Loucy (cell line): ENCODE measurements at regions not wholly inside any gene's neighbourhood (a gene's known extent, or its start where the extent isn't known, plus 50 kb on each side); places are given as distances from the start of the nearest gene placed in this dataset.
"Not testable (repeated sequence)": the region's sequence is repeated elsewhere in the genome, so short reads cannot be mapped to it uniquely, and the experiment has no call there.

ENCODE experiments used
- H2AFZ ChIP-seq: fragments of 200-600 bp; sonication (generic); 2 replicates; pipeline ENCODE4 v1.6.0; 2016; ENCODE audit warnings: antibody characterized with exemption, mild to moderate bottlenecking, low read length, moderate library complexity
- H3F3A ChIP-seq: fragments of 200-600 bp; 2 replicates; pipeline ENCODE4 v1.6.0; 2016; ENCODE audit warnings: antibody characterized with exemption, low read depth, mild to moderate bottlenecking
- H3K27me3 ChIP-seq: fragments of 200-600 bp; sonication (generic); 2 replicates; pipeline ENCODE4 v1.6.1; 2014; ENCODE audit warnings: low read length, mild to moderate bottlenecking; ENCODE audit not compliant: insufficient read depth, poor library complexity, severe bottlenecking
- H3K36me3 ChIP-seq: fragments of 200-600 bp; sonication (generic); 2 replicates; pipeline ENCODE4 v1.6.1; 2016; ENCODE audit warnings: low read length; ENCODE audit not compliant: insufficient read depth
- H3K4me1 ChIP-seq: fragments of 200-600 bp; sonication (generic); 2 replicates; pipeline ENCODE4 v1.5.1; 2014; ENCODE audit warnings: low read length, mild to moderate bottlenecking; ENCODE audit not compliant: insufficient read depth, poor library complexity, severe bottlenecking
- H3K4me2 ChIP-seq: fragments of 200-600 bp; sonication (generic); 2 replicates; pipeline ENCODE4 v1.6.0; 2014; ENCODE audit warnings: antibody characterized with exemption, low read length, low read depth, mild to moderate bottlenecking; ENCODE audit not compliant: poor library complexity, severe bottlenecking
- H3K4me3 ChIP-seq: fragments of 200-600 bp; sonication (generic); 2 replicates; pipeline ENCODE4 v1.5.1; 2014; ENCODE audit warnings: low read length, mild to moderate bottlenecking, mixed read lengths; ENCODE audit not compliant: poor library complexity, severe bottlenecking
- H3K79me2 ChIP-seq: fragments of 200-600 bp; sonication (generic); 2 replicates; pipeline ENCODE4 v1.6.1; 2014; ENCODE audit warnings: low read length; ENCODE audit not compliant: insufficient read depth
- H3K9ac ChIP-seq: fragments of 200-600 bp; sonication (generic); 2 replicates; pipeline ENCODE4 v1.6.0; 2014; ENCODE audit warnings: mild to moderate bottlenecking, low read depth, low read length, moderate library complexity; ENCODE audit not compliant: poor library complexity, severe bottlenecking
- H3K9me2 ChIP-seq: fragments of 200-600 bp; sonication (generic); replicated peaks from 2 replicates; pipeline ENCODE4 v1.6.1; 2016; ENCODE audit warnings: low read depth, low read length, mixed read lengths
- H3K9me3 ChIP-seq: fragments of 200-600 bp; sonication (generic); 2 replicates; pipeline ENCODE4 v1.6.1; 2014; ENCODE audit warnings: mild to moderate bottlenecking, antibody characterized with exemption, low read length, low read depth; ENCODE audit not compliant: insufficient read depth
- H4K20me1 ChIP-seq: fragments of 200-600 bp; sonication (generic); 2 replicates; pipeline ENCODE4 v1.6.0; 2014; ENCODE audit warnings: antibody characterized with exemption, low read length, mild to moderate bottlenecking; ENCODE audit not compliant: insufficient read depth, poor library complexity, severe bottlenecking
- CTCF ChIP-seq: fragments of 200-600 bp; sonication (generic); conservative IDR thresholded peaks from 2 replicates; pipeline ENCODE4 v1.5.1; 2014; ENCODE audit warnings: mild to moderate bottlenecking, antibody characterized with exemption, low read length
- EZH2phosphoT487 ChIP-seq: fragments of 200-600 bp; IDR thresholded peaks from 2 replicates; pipeline ENCODE4 v1.6.1; 2018; ENCODE audit warnings: antibody characterized with exemption, mild to moderate bottlenecking, moderate library complexity, borderline replicate concordance

GRCh38 chr7:39798077-39798476 lies 152.0 kb upstream of the CDK13 start:
- H3K79me2 ChIP-seq, H3K9ac ChIP-seq, H3K9me3 ChIP-seq, H3K36me3 ChIP-seq, H3K9me2 ChIP-seq, H3K4me3 ChIP-seq, H3F3A ChIP-seq, H4K20me1 ChIP-seq, H3K4me1 ChIP-seq, H2AFZ ChIP-seq, H3K4me2 ChIP-seq, H3K27me3 ChIP-seq: not testable (repeated sequence)

- no peak for TF ChIP-seq EZH2phosphoT487
- no peak for TF ChIP-seq CTCF
- no peak overlapping the region for H3K4me2 ChIP-seq
- H3K9me2 ChIP-seq: no peaks in the 10 kb centered on the region
- no peaks in the 10 kb centered on the region for H4K20me1 ChIP-seq
- no peaks in the 10 kb centered on the region for H3K27me3 ChIP-seq
- no peaks in the 10 kb centered on the region for H3K36me3 ChIP-seq
- no peaks in the 10 kb centered on the region for H3K9me3 ChIP-seq
- H3K79me2 ChIP-seq: no peaks in the 10 kb centered on the region
- no peak overlapping the region for H2AFZ ChIP-seq
- no peaks in the 10 kb centered on the region for H3K4me1 ChIP-seq
- H3K9ac ChIP-seq: no peak overlapping the region
- H3K4me3 ChIP-seq: no peak overlapping the region
- H3F3A ChIP-seq: no peaks in the 10 kb centered on the region
These were observed 141.1 kb upstream of the CDK13 start for GRCh38 chr7:39808796-39809481.

GRCh38 chr7:39810204-39810642 lies 139.8 kb upstream of the CDK13 start:
- Histone ChIP-seq H3K9me3 (no peaks in the 10 kb centered on the region), H3K27me3 (peaks cover 4% of the 10 kb centered on the region), H3K9ac (no peak overlapping the region), H3K4me1 (no peaks in the 10 kb centered on the region), H3K4me3 (no peak overlapping the region), H3F3A (no peaks in the 10 kb centered on the region), H4K20me1 (no peaks in the 10 kb centered on the region), H3K9me2 (no peaks in the 10 kb centered on the region), H3K4me2 (no peak overlapping the region), H3K36me3 (no peaks in the 10 kb centered on the region), H3K79me2 (no peaks in the 10 kb centered on the region), H2AFZ (no peak overlapping the region)
- no peak for TF ChIP-seq CTCF
- no peak for TF ChIP-seq EZH2phosphoT487

GRCh38 chr7:39810710-39811109 lies 139.3 kb upstream of the CDK13 start:
- Histone ChIP-seq H4K20me1 (no peaks in the 10 kb centered on the region), H3K4me1 (no peaks in the 10 kb centered on the region), H3K79me2 (no peaks in the 10 kb centered on the region), H3K27me3 (peaks cover 7% of the 10 kb centered on the region), H3K9me3 (no peaks in the 10 kb centered on the region), H3K4me2 (no peak overlapping the region), H3K36me3 (no peaks in the 10 kb centered on the region), H3K4me3 (no peak overlapping the region), H3K9ac (no peak overlapping the region), H2AFZ (no peak overlapping the region), H3F3A (no peaks in the 10 kb centered on the region), H3K9me2 (no peaks in the 10 kb centered on the region)
- TF ChIP-seq CTCF (no peak), EZH2phosphoT487 (no peak)
